ENCODE measurements at regions not wholly inside any gene's neighbourhood (a gene's known extent, or its start where the extent isn't known, plus 50 kb on each side); places are given as distances from the start of the nearest gene placed in this dataset.

DNA sequence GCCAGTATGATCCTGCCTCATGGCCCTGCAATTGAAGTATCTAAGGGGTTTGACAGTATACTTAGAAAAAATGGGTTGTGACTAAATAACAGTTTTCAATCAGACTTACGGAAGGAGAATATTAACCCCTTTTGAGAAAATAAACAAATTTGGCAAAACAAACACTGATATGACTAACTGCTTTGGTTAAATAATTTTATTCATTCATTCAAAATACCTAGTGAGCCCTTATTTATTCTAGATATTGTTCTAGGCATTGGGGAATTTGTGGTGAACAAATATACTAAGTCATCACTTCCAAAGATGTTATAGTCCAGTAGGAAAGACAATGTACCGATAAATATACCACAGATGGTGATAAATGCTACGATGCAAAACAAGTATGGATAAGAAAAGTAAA is 358.7 kb downstream of the TGFB2 start:
- no peak for TF ChIP-seq POLR2A (IDR thresholded peaks at IDR 0.05; ENCODE audit: low read depth, low read length)
- no peak for TF ChIP-seq TAF1 (IDR thresholded peaks at IDR 0.05; ENCODE audit: low read depth, low read length)
- TF ChIP-seq POU2F2 (IDR thresholded peaks at IDR 0.05; ENCODE audit: low read depth, low read length): no peak
- TF ChIP-seq POLR2AphosphoS5 (IDR thresholded peaks at IDR 0.05; ENCODE audit: low read depth, low read length): no peak
- TF ChIP-seq PAX5 (IDR thresholded peaks at IDR 0.05; ENCODE audit: insufficient read depth, low read length, severe bottlenecking): no peak
- no peak for TF ChIP-seq SPI1 (IDR thresholded peaks at IDR 0.05; ENCODE audit: low read depth, low read length)
